ENCODE measurements at regions not wholly inside any gene's neighbourhood (a gene's known extent, or its start where the extent isn't known, plus 50 kb on each side); places are given as distances from the start of the nearest gene placed in this dataset.

GRCh38 chr10:56537984-56538383 lies 176.9 kb upstream of the ZWINT start:
- no peaks in the 10 kb centered on the region for H3K4me1 Mint-ChIP-seq
- peaks cover 0 to 6% (median 0%) of the 10 kb centered on the region in 11 donors for H3K9me3 Mint-ChIP-seq

GRCh38 chr10:56522166-56522565 lies 161.1 kb upstream of the ZWINT start:
- intact Hi-C loops (cut with micrococcal nuclease): no loop called here
- DNase-seq: no peak
- POLR2A ChIA-PET: no interaction called here
- no peak overlapping the region for H3K27ac ChIP-seq (ENCODE audit: low read depth, low read length)
- H3K27ac Mint-ChIP-seq: no peak overlapping the region
- H3K36me3 ChIP-seq (ENCODE audit: control insufficient read depth in 2 of 3, insufficient read depth in 3 of 3, low read length in 3 of 3): no peaks in the 10 kb centered on the region
- no peak for ATAC-seq
- H3K4me3 Mint-ChIP-seq: no peak overlapping the region
- peaks cover 0 to 4% (median 0%) of the 10 kb centered on the region in 5 donors for H3K36me3 Mint-ChIP-seq
- no peaks in the 10 kb centered on the region for H3K4me1 Mint-ChIP-seq
- H3K9me3 ChIP-seq (ENCODE audit: control insufficient read depth in 2 of 3, low read length in 3 of 3): no peaks in the 10 kb centered on the region
- no peak overlapping the region for H3K4me3 ChIP-seq (ENCODE audit: low read length)
- CTCF ChIA-PET: no interaction called here
- H3K4me1 ChIP-seq (ENCODE audit: control insufficient read depth in 2 of 2, insufficient read depth in 2 of 2, low read length in 2 of 2): no peaks in the 10 kb centered on the region
- peaks cover 0 to 9% (median 5%) of the 10 kb centered on the region in 11 donors for H3K9me3 Mint-ChIP-seq
- H3K27me3 ChIP-seq (ENCODE audit: control insufficient read depth in 2 of 2, insufficient read depth in 2 of 2, low read length in 2 of 2): no peaks in the 10 kb centered on the region
- H3K27me3 Mint-ChIP-seq: no peaks in the 10 kb centered on the region

More at GRCh38 chr10:56537984-56538383, 176.9 kb upstream of the ZWINT start:
- no peak for ATAC-seq
- Mint-ChIP-seq H3K27me3 (no peaks in the 10 kb centered on the region), H3K36me3 (no peaks in the 10 kb centered on the region), H3K4me3 (no peak overlapping the region), H3K27ac (no peak overlapping the region)
- ChIA-PET POLR2A (no interaction called here), CTCF (no interaction called here)
- Histone ChIP-seq H3K9me3 (ENCODE audit: control insufficient read depth in 2 of 3, low read length in 3 of 3) (no peaks in the 10 kb centered on the region), H3K36me3 (ENCODE audit: control insufficient read depth in 2 of 3, insufficient read depth in 3 of 3, low read length in 3 of 3) (no peaks in the 10 kb centered on the region), H3K27me3 (ENCODE audit: control insufficient read depth in 2 of 2, insufficient read depth in 2 of 2, low read length in 2 of 2) (no peaks in the 10 kb centered on the region), H3K4me1 (ENCODE audit: control insufficient read depth in 2 of 2, insufficient read depth in 2 of 2, low read length in 2 of 2) (no peaks in the 10 kb centered on the region), H3K4me3 (ENCODE audit: low read length) (no peak overlapping the region), H3K27ac (ENCODE audit: low read depth, low read length) (no peak overlapping the region)
- DNase-seq: no peak
- intact Hi-C loops (cut with micrococcal nuclease): no loop called here

DNA sequence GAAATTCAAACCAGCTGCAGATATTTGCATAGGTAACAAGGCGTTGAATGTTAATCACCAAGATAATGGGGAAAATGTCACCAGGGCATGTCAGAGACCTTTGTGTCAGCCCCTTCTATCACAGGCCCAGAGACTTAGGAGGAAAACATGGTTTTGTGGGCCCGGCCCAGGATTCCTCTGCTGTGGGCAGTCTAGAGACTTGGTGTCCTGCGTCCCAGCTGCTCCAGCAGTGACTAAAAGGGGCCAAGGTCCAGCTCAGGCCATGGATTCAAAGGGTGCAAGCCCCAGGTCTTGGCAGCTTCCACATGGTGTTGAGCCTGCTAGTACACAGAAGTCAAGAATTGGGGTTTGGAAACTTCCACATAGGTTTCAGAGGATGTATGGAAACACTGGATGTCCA lies 147.5 kb upstream of the ZWINT start:
- no peaks in the 10 kb centered on the region for H3K36me3 Mint-ChIP-seq
- H3K4me3 Mint-ChIP-seq: no peak overlapping the region
- Histone ChIP-seq H3K4me1 (ENCODE audit: control insufficient read depth in 2 of 2, insufficient read depth in 2 of 2, low read length in 2 of 2) (no peaks in the 10 kb centered on the region), H3K36me3 (ENCODE audit: control insufficient read depth in 2 of 3, insufficient read depth in 3 of 3, low read length in 3 of 3) (no peaks in the 10 kb centered on the region), H3K9me3 (ENCODE audit: control insufficient read depth in 2 of 3, low read length in 3 of 3) (no peaks in the 10 kb centered on the region), H3K27ac (ENCODE audit: low read depth, low read length) (no peak overlapping the region), H3K4me3 (ENCODE audit: low read length) (no peak overlapping the region), H3K27me3 (ENCODE audit: control insufficient read depth in 2 of 2, insufficient read depth in 2 of 2, low read length in 2 of 2) (no peaks in the 10 kb centered on the region)
- H3K4me1 Mint-ChIP-seq: no peaks in the 10 kb centered on the region
- peaks cover 0 to 5% (median 0%) of the 10 kb centered on the region in 11 donors for H3K9me3 Mint-ChIP-seq
- no peaks in the 10 kb centered on the region for H3K27me3 Mint-ChIP-seq
- no peak for ATAC-seq
- no peak overlapping the region for H3K27ac Mint-ChIP-seq
- ChIA-PET POLR2A (no interaction called here), CTCF (no interaction called here)
- intact Hi-C loops (cut with micrococcal nuclease): no loop called here
- DNase-seq: no peak

GRCh38 chr10:56507033-56507432 lies 146.0 kb upstream of the ZWINT start:
- ChIA-PET CTCF (no interaction called here), POLR2A (no interaction called here)
- H3K4me3 ChIP-seq (ENCODE audit: low read length): no peak overlapping the region
- H3K27ac ChIP-seq (ENCODE audit: low read depth, low read length): no peak overlapping the region
- Mint-ChIP-seq H3K4me3 (no peak overlapping the region), H3K9me3 (peaks cover 0 to 5% (median 1%) of the 10 kb centered on the region in 11 donors), H3K36me3 (no peaks in the 10 kb centered on the region), H3K27me3 (no peaks in the 10 kb centered on the region), H3K27ac (no peak overlapping the region), H3K4me1 (no peaks in the 10 kb centered on the region)
- DNase-seq (no peak), ATAC-seq (no peak)
- intact Hi-C loops (cut with micrococcal nuclease): no loop called here
- no peaks in the 10 kb centered on the region for H3K4me1 ChIP-seq (ENCODE audit: control insufficient read depth in 2 of 2, insufficient read depth in 2 of 2, low read length in 2 of 2)
- no peaks in the 10 kb centered on the region for H3K9me3 ChIP-seq (ENCODE audit: control insufficient read depth in 2 of 3, low read length in 3 of 3)
- H3K27me3 ChIP-seq (ENCODE audit: control insufficient read depth in 2 of 2, insufficient read depth in 2 of 2, low read length in 2 of 2): no peaks in the 10 kb centered on the region
- H3K36me3 ChIP-seq (ENCODE audit: control insufficient read depth in 2 of 3, insufficient read depth in 3 of 3, low read length in 3 of 3): no peaks in the 10 kb centered on the region

DNA sequence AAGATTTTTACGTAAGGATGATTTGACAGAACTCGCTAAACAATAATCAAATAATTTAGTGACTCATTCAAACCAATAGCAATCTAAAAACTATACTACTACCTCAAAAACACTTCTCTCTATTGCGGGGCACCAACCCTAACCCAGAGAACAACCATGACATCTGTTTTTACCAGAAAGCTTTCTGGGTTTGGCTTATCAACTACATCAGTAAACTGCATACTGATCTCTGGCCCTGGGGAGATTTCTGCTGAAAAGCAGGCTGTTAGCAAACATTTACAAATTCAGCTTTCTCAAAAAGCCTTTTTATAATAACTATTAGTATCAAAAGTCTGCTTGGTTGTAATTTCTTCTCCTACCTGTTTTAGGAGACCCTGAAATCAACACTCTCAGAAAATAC lies 144.5 kb upstream of the ZWINT start:
- intact Hi-C loops (cut with micrococcal nuclease): no loop called here
- POLR2A ChIA-PET: no interaction called here
- Mint-ChIP-seq H3K9me3 (peaks cover 0 to 5% (median 1%) of the 10 kb centered on the region in 11 donors), H3K27me3 (no peaks in the 10 kb centered on the region), H3K36me3 (no peaks in the 10 kb centered on the region), H3K4me1 (no peaks in the 10 kb centered on the region), H3K27ac (no peak overlapping the region), H3K4me3 (no peak overlapping the region)
- DNase-seq: no peak
- CTCF ChIA-PET: no interaction called here
- H3K36me3 ChIP-seq (ENCODE audit: control insufficient read depth in 2 of 3, insufficient read depth in 3 of 3, low read length in 3 of 3): no peaks in the 10 kb centered on the region
- no peak overlapping the region for H3K4me3 ChIP-seq (ENCODE audit: low read length)
- ATAC-seq: no peak
- no peaks in the 10 kb centered on the region for H3K9me3 ChIP-seq (ENCODE audit: control insufficient read depth in 2 of 3, low read length in 3 of 3)
- no peaks in the 10 kb centered on the region for H3K4me1 ChIP-seq (ENCODE audit: control insufficient read depth in 2 of 2, insufficient read depth in 2 of 2, low read length in 2 of 2)
- no peaks in the 10 kb centered on the region for H3K27me3 ChIP-seq (ENCODE audit: control insufficient read depth in 2 of 2, insufficient read depth in 2 of 2, low read length in 2 of 2)
- no peak overlapping the region for H3K27ac ChIP-seq (ENCODE audit: low read depth, low read length)

GRCh38 chr10:56496186-56496486 lies 135.1 kb upstream of the ZWINT start:
- H3K9me3 Mint-ChIP-seq: peaks cover 0 to 12% (median 2%) of the 10 kb centered on the region in 11 donors
- ChIA-PET CTCF (no interaction called here), POLR2A (no interaction called here)
- H3K36me3 Mint-ChIP-seq: no peaks in the 10 kb centered on the region
- no peaks in the 10 kb centered on the region for H3K27me3 Mint-ChIP-seq
- no peak overlapping the region for H3K27ac Mint-ChIP-seq
- no peak overlapping the region for H3K4me3 ChIP-seq (ENCODE audit: low read length)
- H3K9me3 ChIP-seq (ENCODE audit: control insufficient read depth in 2 of 3, low read length in 3 of 3): no peaks in the 10 kb centered on the region
- DNase-seq (no peak), ATAC-seq (no peak)
- no peak overlapping the region for H3K4me3 Mint-ChIP-seq
- no peaks in the 10 kb centered on the region for H3K27me3 ChIP-seq (ENCODE audit: control insufficient read depth in 2 of 2, insufficient read depth in 2 of 2, low read length in 2 of 2)
- H3K27ac ChIP-seq (ENCODE audit: low read depth, low read length): no peak overlapping the region
- no peaks in the 10 kb centered on the region for H3K36me3 ChIP-seq (ENCODE audit: control insufficient read depth in 2 of 3, insufficient read depth in 3 of 3, low read length in 3 of 3)
- intact Hi-C loops (cut with micrococcal nuclease): no loop called here
- H3K4me1 Mint-ChIP-seq: no peaks in the 10 kb centered on the region
- no peaks in the 10 kb centered on the region for H3K4me1 ChIP-seq (ENCODE audit: control insufficient read depth in 2 of 2, insufficient read depth in 2 of 2, low read length in 2 of 2)

DNA sequence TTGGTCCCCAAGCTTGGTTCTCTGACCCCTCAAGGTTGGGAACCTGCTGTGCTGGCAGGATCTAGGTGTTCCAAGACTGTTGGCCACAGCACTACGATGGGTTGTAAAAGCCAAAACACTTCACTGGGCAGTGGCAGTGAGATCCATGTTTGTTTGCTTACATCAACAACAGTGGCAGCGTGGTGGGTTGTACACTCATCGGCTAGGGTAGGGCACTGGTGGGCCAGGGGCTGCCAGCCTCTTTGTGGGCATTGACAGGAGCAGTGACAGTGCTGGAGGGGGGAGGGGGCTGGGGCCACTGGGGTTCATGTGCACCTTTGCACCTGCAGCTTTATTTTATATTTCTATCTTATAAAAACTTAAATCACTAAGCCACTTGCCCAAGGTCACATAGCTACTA lies 126.7 kb upstream of the ZWINT start:
- no peaks in the 10 kb centered on the region for H3K4me1 Mint-ChIP-seq
- H3K4me1 ChIP-seq (ENCODE audit: control insufficient read depth in 2 of 2, insufficient read depth in 2 of 2, low read length in 2 of 2): no peaks in the 10 kb centered on the region
- no peak overlapping the region for H3K4me3 Mint-ChIP-seq
- H3K9me3 Mint-ChIP-seq: peaks cover 0 to 11% (median 5%) of the 10 kb centered on the region in 11 donors
- DNase-seq: no peak
- ChIA-PET POLR2A (no interaction called here), CTCF (no interaction called here)
- intact Hi-C loops (cut with micrococcal nuclease): no loop called here
- no peaks in the 10 kb centered on the region for H3K36me3 ChIP-seq (ENCODE audit: control insufficient read depth in 2 of 3, insufficient read depth in 3 of 3, low read length in 3 of 3)
- no peaks in the 10 kb centered on the region for H3K36me3 Mint-ChIP-seq
- no peak overlapping the region for H3K27ac ChIP-seq (ENCODE audit: low read depth, low read length)
- H3K27me3 Mint-ChIP-seq: no peaks in the 10 kb centered on the region
- no peak overlapping the region for H3K27ac Mint-ChIP-seq
- no peaks in the 10 kb centered on the region for H3K27me3 ChIP-seq (ENCODE audit: control insufficient read depth in 2 of 2, insufficient read depth in 2 of 2, low read length in 2 of 2)
- no peak overlapping the region for H3K4me3 ChIP-seq (ENCODE audit: low read length)
- ATAC-seq: no peak
- H3K9me3 ChIP-seq (ENCODE audit: control insufficient read depth in 2 of 3, low read length in 3 of 3): no peaks in the 10 kb centered on the region
